ENCODE measurements at regions not wholly inside any gene's neighbourhood (a gene's known extent, or its start where the extent isn't known, plus 50 kb on each side); places are given as distances from the start of the nearest gene placed in this dataset.

GRCh38 chr4:186891859-186892486, 168.3 kb upstream of the FAT1 start:
- no peaks in the 10 kb centered on the region for H3K9me3 ChIP-seq (ENCODE audit: insufficient read depth, low read length)
- no peaks in the 10 kb centered on the region for H3K79me2 ChIP-seq (ENCODE audit: insufficient read depth, low read length)
- H3K27me3 ChIP-seq (ENCODE audit: low read length), result no peaks in the 10 kb centered on the region
- H3K36me3 ChIP-seq (ENCODE audit: low read length), result no peaks in the 10 kb centered on the region
- no peaks in the 10 kb centered on the region for H4K20me1 ChIP-seq (ENCODE audit: low read depth, low read length)
- H3K9ac ChIP-seq (ENCODE audit: low read length), result no peak overlapping the region
- TF ChIP-seq EZH2phosphoT487 (conservative IDR thresholded peaks at IDR 0.05; ENCODE audit: low read length), result no peak
- TF ChIP-seq CTCF (IDR thresholded peaks at IDR 0.05; ENCODE audit: insufficient read depth, low read length, poor library complexity, severe bottlenecking), result no peak
- no peak overlapping the region for H3K27ac ChIP-seq (ENCODE audit: low read depth, low read length)
- no peak overlapping the region for H3K4me3 ChIP-seq (ENCODE audit: insufficient read depth, low read length, poor library complexity, severe bottlenecking)
- no peak overlapping the region for H3K4me2 ChIP-seq (ENCODE audit: low read depth, low read length, poor library complexity, severe bottlenecking)
- no peaks in the 10 kb centered on the region for H3K9me2 ChIP-seq (replicated peaks; ENCODE audit: insufficient read depth, low read length)
- no peak overlapping the region for H2AFZ ChIP-seq (ENCODE audit: low read depth, low read length, severe bottlenecking)
- no peaks in the 10 kb centered on the region for H3F3A ChIP-seq (ENCODE audit: insufficient read depth)

- Histone ChIP-seq H3K27ac (ENCODE audit: low read depth, low read length) (no peak overlapping the region), H2AFZ (ENCODE audit: low read depth, low read length, severe bottlenecking) (no peak overlapping the region), H3K4me2 (ENCODE audit: low read depth, low read length, poor library complexity, severe bottlenecking) (no peak overlapping the region), H3K9me3 (ENCODE audit: insufficient read depth, low read length) (no peaks in the 10 kb centered on the region), H3K79me2 (ENCODE audit: insufficient read depth, low read length) (no peaks in the 10 kb centered on the region), H3K9ac (ENCODE audit: low read length) (no peak overlapping the region), H3K4me3 (ENCODE audit: insufficient read depth, low read length, poor library complexity, severe bottlenecking) (no peak overlapping the region), H3K9me2 (replicated peaks; ENCODE audit: insufficient read depth, low read length) (no peaks in the 10 kb centered on the region), H3K27me3 (ENCODE audit: low read length) (no peaks in the 10 kb centered on the region), H4K20me1 (ENCODE audit: low read depth, low read length) (no peaks in the 10 kb centered on the region), H3F3A (ENCODE audit: insufficient read depth) (no peaks in the 10 kb centered on the region), H3K36me3 (ENCODE audit: low read length) (no peaks in the 10 kb centered on the region)
- TF ChIP-seq CTCF (IDR thresholded peaks at IDR 0.05; ENCODE audit: insufficient read depth, low read length, poor library complexity, severe bottlenecking) (no peak), EZH2phosphoT487 (conservative IDR thresholded peaks at IDR 0.05; ENCODE audit: low read length) (no peak)
Measured at GRCh38 chr4:186898367-186898766, 174.7 kb upstream of the FAT1 start.

GRCh38 chr4:186900232-186900900, 176.7 kb upstream of the FAT1 start:
- H3K9me2 ChIP-seq (replicated peaks; ENCODE audit: insufficient read depth, low read length), result no peaks in the 10 kb centered on the region
- TF ChIP-seq EZH2phosphoT487 (conservative IDR thresholded peaks at IDR 0.05; ENCODE audit: low read length), result no peak
- no peak for TF ChIP-seq CTCF (IDR thresholded peaks at IDR 0.05; ENCODE audit: insufficient read depth, low read length, poor library complexity, severe bottlenecking)
- H3K36me3 ChIP-seq (ENCODE audit: low read length), result no peaks in the 10 kb centered on the region
- H4K20me1 ChIP-seq (ENCODE audit: low read depth, low read length), result no peaks in the 10 kb centered on the region
- no peak overlapping the region for H3K4me3 ChIP-seq (ENCODE audit: insufficient read depth, low read length, poor library complexity, severe bottlenecking)
- H3K4me2 ChIP-seq (ENCODE audit: low read depth, low read length, poor library complexity, severe bottlenecking), result no peak overlapping the region
- no peaks in the 10 kb centered on the region for H3K79me2 ChIP-seq (ENCODE audit: insufficient read depth, low read length)
- no peaks in the 10 kb centered on the region for H3F3A ChIP-seq (ENCODE audit: insufficient read depth)
- H3K27me3 ChIP-seq (ENCODE audit: low read length), result no peaks in the 10 kb centered on the region
- H2AFZ ChIP-seq (ENCODE audit: low read depth, low read length, severe bottlenecking), result no peak overlapping the region
- no peak overlapping the region for H3K9ac ChIP-seq (ENCODE audit: low read length)
- no peaks in the 10 kb centered on the region for H3K9me3 ChIP-seq (ENCODE audit: insufficient read depth, low read length)
- no peak overlapping the region for H3K27ac ChIP-seq (ENCODE audit: low read depth, low read length)

Measured in SU-DHL-6 (cell line).